GM18861 (cell line): ENCODE measurements at regions not wholly inside any gene's neighbourhood (a gene's known extent, or its start where the extent isn't known, plus 50 kb on each side); places are given as distances from the start of the nearest gene placed in this dataset.
"Not testable (repeated sequence)": the region's sequence is repeated elsewhere in the genome, so short reads cannot be mapped to it uniquely, and the experiment has no call there.

Source experiments
- ATAC-seq: cut with Tn5 transposase; IDR thresholded peaks from one replicate; pipeline ENCODE4 v1.9.1; 2021; ENCODE audit not compliant: unreplicated experiment

- not testable (repeated sequence) for ATAC-seq
Measured at GRCh38 chr5:1731855-1732237, 67.8 kb downstream of the MRPL36 start.

GRCh38 chr5:1731091-1731639 lies 68.5 kb downstream of the MRPL36 start:
- ATAC-seq: no peak

- no peak for ATAC-seq
Measured at GRCh38 chr5:1730487-1730847, 69.2 kb downstream of the MRPL36 start.

DNA sequence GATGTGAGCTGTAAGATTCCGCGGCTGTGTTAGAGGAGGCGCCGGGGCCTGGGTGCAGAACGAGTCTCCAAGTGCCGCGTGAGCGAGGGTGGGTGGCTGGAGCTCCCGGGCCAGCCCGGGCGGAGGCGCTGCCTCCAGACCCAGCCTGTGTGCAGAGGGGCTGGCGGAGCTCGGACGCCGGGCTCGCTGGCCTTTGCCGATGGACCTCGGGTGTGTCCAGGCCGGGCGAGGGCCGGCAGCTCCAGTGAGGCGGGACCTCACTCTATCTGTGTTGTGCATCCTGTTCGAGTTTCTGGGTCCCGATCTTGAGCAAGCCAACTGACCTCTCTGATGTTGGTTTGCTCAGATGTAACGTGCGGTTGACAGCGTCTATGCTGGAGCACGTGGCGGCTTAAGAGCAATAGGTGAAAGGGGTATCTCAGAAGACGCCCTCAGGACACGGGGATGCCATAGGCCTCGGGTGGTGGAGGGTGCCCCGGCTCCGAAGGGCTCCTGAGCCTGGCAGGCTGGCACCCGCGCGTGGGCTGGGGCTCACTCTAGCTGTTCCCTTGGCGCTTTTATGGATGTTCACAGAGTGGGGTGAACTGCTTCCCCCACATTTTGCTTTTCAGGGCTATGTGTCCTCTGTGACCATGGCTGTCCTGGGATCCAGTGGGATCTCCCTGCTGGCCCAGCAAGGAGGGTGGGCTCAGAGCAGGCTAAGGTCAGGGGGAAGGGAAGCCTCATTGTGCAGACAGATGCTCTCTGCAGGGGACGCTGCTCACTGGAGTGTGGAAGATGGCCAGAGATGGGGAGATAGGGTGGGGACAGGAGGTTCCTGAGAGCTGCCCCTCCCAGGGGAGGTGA lies 69.8 kb downstream of the MRPL36 start:
- no peak for ATAC-seq

DNA sequence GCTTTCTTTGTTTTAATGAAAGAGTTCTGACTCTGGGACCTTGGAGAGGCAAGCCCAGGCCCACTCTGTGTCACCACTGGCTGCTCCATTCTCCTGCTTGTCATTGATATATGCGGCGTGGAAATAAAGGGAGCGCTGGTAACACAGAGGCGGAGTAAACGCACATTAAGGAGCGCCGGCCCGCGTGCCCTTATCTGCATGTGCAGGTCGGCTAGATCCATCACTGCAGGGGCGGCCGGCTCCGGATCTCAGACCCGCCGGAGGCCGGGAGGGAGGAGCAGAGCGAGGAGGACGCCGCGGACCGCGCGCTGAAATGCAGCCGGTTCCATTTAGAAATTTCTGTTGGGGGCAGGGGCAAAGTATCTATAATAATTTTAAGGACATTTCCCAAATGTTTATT lies 70.8 kb downstream of the MRPL36 start:
- no peak for ATAC-seq

DNA sequence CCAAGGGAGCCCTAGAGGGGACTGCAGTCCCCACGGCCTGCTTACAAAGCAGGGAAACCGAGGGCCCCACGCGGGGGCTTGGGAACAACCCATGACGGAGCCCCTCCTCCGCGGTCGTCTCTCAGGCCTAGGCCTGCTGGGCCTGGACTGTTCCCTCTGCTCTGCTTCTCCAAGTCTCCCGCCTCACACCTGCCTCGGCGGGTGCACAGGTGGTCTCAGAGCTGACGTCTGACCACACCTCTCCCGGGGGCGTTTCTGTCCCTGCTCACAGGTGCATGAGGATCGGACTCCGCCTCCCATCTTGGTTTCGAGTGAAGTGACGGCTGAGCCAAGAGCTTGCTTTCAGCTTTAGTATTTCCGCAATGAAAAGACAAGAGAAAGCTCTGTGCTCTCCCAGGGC lies 72.1 kb downstream of the MRPL36 start:
- ATAC-seq: no peak

- ATAC-seq: no peak
Measured at GRCh38 chr5:1726956-1727355, 72.7 kb downstream of the MRPL36 start.

GRCh38 chr5:1726469-1726865 lies 73.2 kb downstream of the MRPL36 start:
- no peak for ATAC-seq

GRCh38 chr5:1725641-1726468 lies 73.8 kb downstream of the MRPL36 start:
- ATAC-seq: no peak

GRCh38 chr5:1724822-1725602 lies 74.6 kb downstream of the MRPL36 start:
- no peak for ATAC-seq

DNA sequence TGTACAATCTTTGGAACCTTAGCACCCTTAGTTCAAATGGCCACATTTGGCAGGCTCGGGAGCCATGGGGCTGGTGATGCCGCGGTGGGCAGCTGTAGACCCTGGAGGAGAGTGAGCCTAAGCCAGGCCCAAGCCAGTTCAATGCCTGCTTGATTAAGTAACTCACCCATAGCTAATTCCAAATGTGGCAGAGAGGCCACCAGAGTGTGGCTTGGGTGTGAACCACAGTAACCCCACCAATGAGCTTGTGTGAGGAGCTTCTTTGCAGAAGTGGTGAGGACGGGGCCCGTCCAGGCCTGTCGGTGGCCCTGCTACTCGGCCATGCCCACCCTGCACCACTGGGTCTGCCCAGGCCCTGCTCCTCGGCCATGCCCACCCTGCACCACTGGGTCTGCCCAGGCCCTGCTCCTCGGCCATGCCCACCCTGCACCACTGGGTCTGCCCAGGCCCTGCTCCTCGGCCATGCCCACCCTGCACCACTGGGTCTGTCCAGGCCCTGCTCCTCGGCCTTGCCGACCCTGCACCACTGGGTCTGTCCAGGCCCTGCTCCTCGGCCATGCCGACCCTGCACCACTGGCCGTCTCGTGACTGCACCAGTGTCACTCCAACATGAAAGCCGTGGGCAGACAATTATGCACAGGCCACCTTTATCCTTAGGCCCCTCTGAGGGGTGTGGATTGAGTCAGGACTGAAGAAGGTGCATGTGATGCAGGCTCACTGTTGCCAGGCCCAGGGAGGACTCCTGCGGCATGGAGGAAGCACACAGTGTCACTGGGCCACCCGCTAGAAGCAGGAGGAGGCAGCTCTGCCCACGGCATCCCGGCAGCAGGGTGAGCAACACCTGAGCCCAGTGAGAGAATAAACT lies 75.4 kb downstream of the MRPL36 start:
- ATAC-seq: no peak

DNA sequence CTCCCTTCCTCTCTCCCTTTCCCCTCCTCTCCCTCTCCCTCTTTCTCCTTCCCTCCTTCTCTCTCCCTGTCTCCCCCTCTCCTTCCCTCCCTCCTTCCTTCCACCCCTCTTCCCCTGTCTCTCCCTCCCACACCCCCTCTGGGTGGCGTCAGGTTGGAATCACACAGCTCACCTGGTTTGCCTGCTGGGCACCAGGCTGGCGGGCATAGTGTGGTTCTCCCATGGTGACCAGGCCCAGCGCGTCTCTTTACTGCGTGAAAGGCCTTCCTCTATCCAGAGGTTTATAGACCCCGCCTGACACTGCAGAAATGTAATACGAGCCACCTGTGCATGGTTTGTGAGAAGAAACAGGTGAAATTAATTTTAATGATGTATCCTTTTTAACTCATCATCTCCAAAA lies 76.2 kb downstream of the MRPL36 start:
- ATAC-seq: no peak

- no peak for ATAC-seq
Measured at GRCh38 chr5:1722877-1723276, 76.8 kb downstream of the MRPL36 start.

DNA sequence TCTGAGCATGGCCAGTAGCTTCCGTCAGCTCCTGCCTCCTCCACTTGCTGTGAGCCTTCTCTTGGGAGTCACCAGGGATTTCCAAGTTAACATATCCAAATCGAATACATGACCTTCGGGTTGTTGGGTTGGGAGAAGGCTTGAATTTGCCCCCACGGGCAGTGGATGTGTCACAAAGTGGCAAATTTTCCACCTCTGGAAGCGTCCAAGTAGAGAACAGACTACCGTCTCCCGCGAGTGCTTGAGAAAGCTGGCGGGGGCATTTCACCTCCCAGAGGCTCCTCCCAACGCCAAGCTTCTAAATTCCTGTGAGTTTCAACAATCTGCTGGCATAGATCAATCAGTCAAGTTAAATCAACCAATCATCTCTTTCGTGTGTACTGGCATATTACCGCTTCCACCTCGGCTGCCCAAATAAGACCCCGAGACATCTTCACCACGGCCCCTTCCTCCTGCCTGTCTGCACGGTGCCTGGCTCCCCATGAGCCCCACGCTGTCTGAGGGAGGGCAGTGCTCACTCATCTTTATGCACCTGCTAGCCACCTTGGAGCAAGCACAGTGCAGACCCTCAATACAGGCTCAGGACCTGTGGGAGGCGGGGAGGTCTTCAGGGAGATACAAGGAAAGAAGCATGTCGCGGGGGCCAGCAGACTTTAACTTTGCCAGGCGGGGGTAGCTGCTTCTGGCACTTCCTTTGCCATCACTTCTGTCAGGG lies 79.1 kb downstream of the MRPL36 start:
- ATAC-seq: no peak

DNA sequence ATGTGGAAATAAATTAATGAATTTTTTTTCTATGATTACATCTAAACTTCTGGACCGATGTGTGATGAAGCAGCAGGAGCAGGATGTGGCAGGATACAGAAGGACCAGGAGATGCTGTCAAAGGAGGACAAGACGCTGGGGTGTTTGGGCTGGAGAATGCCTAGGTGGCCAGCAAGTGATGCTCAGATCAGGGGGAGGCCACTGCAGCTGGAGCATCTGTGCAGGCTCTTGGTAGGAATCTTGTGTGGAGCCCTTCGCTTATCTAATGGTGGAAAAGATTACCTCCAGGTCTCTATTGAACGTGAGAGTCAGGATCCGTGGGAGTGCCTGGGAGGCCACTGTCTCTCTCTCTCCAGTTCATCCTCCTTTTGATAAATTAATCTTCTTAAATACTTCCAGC lies 79.8 kb downstream of the MRPL36 start:
- ATAC-seq: no peak

DNA sequence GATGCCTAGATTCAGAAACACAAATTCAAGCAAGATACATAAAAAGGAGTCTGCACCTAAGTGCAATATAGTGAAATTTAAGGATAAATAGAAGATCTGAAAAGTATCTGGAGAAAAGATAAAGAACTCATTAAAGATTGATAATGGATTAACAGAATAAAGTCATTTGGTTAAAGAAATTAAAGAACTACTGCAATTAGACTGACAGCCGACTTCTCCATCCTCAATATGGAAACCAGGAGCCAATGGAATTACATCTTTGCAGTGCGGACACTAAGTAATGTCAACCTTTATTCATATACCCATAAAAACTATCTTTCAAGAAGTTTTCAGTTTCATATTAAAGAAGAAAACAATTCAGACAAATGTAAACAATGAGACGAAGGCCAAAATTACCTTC lies 81.0 kb downstream of the MRPL36 start:
- ATAC-seq: no peak

- not testable (repeated sequence) for ATAC-seq
Measured at GRCh38 chr5:1710091-1710490, 89.5 kb downstream of the MRPL36 start.

- no peak for ATAC-seq
Measured at GRCh38 chr5:1709171-1709803, 90.3 kb downstream of the MRPL36 start.

DNA sequence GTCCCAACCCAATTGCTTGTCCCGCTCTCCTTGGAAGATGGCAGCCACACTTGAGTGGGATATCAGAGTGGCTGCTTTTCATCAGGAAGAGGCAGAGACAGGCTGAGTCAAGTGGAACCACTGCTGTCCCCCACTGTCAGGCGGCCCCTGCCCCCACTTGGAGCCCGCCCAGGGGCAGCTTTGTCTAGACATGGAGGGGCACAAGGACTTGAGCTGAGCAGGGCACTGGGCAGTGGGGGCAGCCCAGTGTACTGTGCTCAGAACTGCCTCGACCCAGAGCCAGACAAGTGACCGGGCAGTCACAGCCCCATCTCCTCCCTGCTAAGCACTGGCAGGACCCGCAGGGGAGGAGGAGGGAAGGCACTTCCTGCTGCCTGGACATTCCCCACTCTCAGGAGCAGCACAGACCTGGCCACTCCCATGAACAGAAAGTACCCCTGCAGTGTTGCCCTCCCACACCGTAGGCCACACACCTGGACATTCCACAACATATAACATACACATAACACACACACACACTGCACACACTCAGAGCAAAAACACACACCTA lies 91.0 kb downstream of the MRPL36 start:
- no peak for ATAC-seq
